ENCODE measurements at regions not wholly inside any gene's neighbourhood (a gene's known extent, or its start where the extent isn't known, plus 50 kb on each side); places are given as distances from the start of the nearest gene placed in this dataset.

DNA sequence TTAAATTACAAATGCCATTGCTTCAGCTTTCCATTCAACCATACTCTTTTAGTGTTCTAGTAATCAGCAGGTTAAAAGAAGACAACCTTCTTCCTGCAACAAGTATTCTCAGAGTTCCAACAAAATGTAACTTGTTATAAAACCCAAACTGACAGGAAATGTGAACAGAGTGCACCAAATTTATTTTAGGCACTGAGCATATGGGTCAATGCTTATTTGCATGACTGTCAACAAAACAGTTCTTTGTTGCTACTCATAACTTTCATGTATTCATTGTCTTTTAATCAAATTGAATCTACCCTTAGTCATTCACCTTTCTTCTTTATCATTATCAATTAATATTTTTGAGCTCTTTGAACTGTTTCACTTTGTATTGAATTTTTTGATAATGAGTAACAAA is 554.1 kb downstream of the DACH1 start:
- H3K4me2 ChIP-seq (ENCODE audit: low read depth, low read length, poor library complexity, severe bottlenecking) = no peak overlapping the region
- no peak overlapping the region for H3K4me3 ChIP-seq (ENCODE audit: low read length, poor library complexity, severe bottlenecking)
- no peaks in the 10 kb centered on the region for H3K27me3 ChIP-seq (ENCODE audit: insufficient read depth, low read length, poor library complexity, severe bottlenecking)
- TF ChIP-seq, protein P1, sequence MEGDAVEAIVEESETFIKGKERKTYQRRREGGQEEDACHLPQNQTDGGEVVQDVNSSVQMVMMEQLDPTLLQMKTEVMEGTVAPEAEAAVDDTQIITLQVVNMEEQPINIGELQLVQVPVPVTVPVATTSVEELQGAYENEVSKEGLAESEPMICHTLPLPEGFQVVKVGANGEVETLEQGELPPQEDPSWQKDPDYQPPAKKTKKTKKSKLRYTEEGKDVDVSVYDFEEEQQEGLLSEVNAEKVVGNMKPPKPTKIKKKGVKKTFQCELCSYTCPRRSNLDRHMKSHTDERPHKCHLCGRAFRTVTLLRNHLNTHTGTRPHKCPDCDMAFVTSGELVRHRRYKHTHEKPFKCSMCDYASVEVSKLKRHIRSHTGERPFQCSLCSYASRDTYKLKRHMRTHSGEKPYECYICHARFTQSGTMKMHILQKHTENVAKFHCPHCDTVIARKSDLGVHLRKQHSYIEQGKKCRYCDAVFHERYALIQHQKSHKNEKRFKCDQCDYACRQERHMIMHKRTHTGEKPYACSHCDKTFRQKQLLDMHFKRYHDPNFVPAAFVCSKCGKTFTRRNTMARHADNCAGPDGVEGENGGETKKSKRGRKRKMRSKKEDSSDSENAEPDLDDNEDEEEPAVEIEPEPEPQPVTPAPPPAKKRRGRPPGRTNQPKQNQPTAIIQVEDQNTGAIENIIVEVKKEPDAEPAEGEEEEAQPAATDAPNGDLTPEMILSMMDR (conservative IDR thresholded peaks at IDR 0.05; ENCODE audit: low read length) = no peak
- TF ChIP-seq EZH2phosphoT487 (IDR thresholded peaks at IDR 0.05; ENCODE audit: borderline replicate concordance) = no peak
- H4K20me1 ChIP-seq (ENCODE audit: insufficient read depth, low read length, poor library complexity, severe bottlenecking) = no peaks in the 10 kb centered on the region
- no peak overlapping the region for H2AFZ ChIP-seq (ENCODE audit: low read length)
- no peaks in the 10 kb centered on the region for H3F3A ChIP-seq (ENCODE audit: low read depth)
- no peaks in the 10 kb centered on the region for H3K4me1 ChIP-seq (ENCODE audit: insufficient read depth, low read length, poor library complexity, severe bottlenecking)
- no peaks in the 10 kb centered on the region for H3K36me3 ChIP-seq (ENCODE audit: insufficient read depth, low read length)
- H3K9me3 ChIP-seq (ENCODE audit: insufficient read depth, low read depth, low read length) = no peaks in the 10 kb centered on the region
- H3K9me2 ChIP-seq (replicated peaks; ENCODE audit: low read depth, low read length) = no peaks in the 10 kb centered on the region
- no peak overlapping the region for H3K9ac ChIP-seq (ENCODE audit: low read depth, low read length, poor library complexity, severe bottlenecking)
- no peaks in the 10 kb centered on the region for H3K79me2 ChIP-seq (ENCODE audit: insufficient read depth, low read length)

DNA sequence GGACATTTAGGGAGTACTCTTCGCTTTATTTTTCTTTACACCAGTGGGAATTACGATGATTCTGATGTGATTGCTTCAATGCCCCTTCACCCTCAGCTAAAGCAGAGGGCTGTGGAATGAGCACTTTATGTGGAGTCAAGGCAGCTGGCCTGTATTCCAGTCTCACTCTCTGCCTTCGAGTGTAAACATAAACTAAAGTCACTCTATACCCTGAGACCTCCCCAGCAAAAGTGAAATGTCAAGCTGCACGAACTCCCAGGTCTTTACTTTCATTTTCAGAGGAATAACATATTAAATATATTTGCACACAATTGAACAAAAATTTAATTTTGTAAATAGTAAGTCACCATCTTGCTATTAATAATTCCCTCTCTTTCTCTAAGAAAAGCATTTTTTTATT is 557.1 kb downstream of the DACH1 start:
- Histone ChIP-seq H3K27me3 (ENCODE audit: insufficient read depth, low read length, poor library complexity, severe bottlenecking) (no peaks in the 10 kb centered on the region), H3K9me2 (replicated peaks; ENCODE audit: low read depth, low read length) (no peaks in the 10 kb centered on the region), H3K36me3 (ENCODE audit: insufficient read depth, low read length) (no peaks in the 10 kb centered on the region), H3K9me3 (ENCODE audit: insufficient read depth, low read depth, low read length) (no peaks in the 10 kb centered on the region), H3F3A (ENCODE audit: low read depth) (no peaks in the 10 kb centered on the region), H3K4me1 (ENCODE audit: insufficient read depth, low read length, poor library complexity, severe bottlenecking) (no peaks in the 10 kb centered on the region), H3K4me3 (ENCODE audit: low read length, poor library complexity, severe bottlenecking) (no peak overlapping the region), H2AFZ (ENCODE audit: low read length) (peak overlapping the region; percentile 52; the same call in 1 of the 2 replicates), H4K20me1 (ENCODE audit: insufficient read depth, low read length, poor library complexity, severe bottlenecking) (no peaks in the 10 kb centered on the region), H3K79me2 (ENCODE audit: insufficient read depth, low read length) (no peaks in the 10 kb centered on the region), H3K4me2 (ENCODE audit: low read depth, low read length, poor library complexity, severe bottlenecking) (no peak overlapping the region), H3K9ac (ENCODE audit: low read depth, low read length, poor library complexity, severe bottlenecking) (no peak overlapping the region)
- TF ChIP-seq, protein P1 (conservative IDR thresholded peaks at IDR 0.05; ENCODE audit: low read length) = no peak
- no peak for TF ChIP-seq EZH2phosphoT487 (IDR thresholded peaks at IDR 0.05; ENCODE audit: borderline replicate concordance)

DNA sequence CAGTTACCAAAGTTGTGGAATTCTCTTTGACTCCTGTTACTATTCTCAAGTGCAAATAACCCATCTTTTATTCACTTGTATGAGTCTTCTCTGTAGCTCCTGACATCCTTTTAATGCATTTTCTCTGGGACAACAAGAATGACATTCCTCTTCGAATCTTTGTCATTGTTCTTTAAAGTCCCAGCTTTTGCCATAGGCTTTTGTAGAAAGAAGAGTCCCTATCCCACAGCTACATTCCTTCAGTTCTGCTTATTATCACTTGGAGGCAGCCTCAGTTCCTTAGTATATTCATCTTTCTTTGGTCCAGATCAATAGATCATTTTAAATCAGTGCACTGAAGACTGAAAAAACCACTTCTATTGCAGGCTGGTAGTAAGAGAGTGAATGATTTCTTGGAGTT is 560.2 kb downstream of the DACH1 start:
- Histone ChIP-seq H3K9me3 (ENCODE audit: insufficient read depth, low read depth, low read length) (no peaks in the 10 kb centered on the region), H3K9me2 (replicated peaks; ENCODE audit: low read depth, low read length) (no peaks in the 10 kb centered on the region), H3K27me3 (ENCODE audit: insufficient read depth, low read length, poor library complexity, severe bottlenecking) (no peaks in the 10 kb centered on the region), H3K4me3 (ENCODE audit: low read length, poor library complexity, severe bottlenecking) (no peak overlapping the region), H3K36me3 (ENCODE audit: insufficient read depth, low read length) (no peaks in the 10 kb centered on the region), H3F3A (ENCODE audit: low read depth) (no peaks in the 10 kb centered on the region), H3K79me2 (ENCODE audit: insufficient read depth, low read length) (no peaks in the 10 kb centered on the region), H4K20me1 (ENCODE audit: insufficient read depth, low read length, poor library complexity, severe bottlenecking) (no peaks in the 10 kb centered on the region), H3K4me2 (ENCODE audit: low read depth, low read length, poor library complexity, severe bottlenecking) (no peak overlapping the region), H2AFZ (ENCODE audit: low read length) (no peak overlapping the region), H3K4me1 (ENCODE audit: insufficient read depth, low read length, poor library complexity, severe bottlenecking) (no peaks in the 10 kb centered on the region), H3K9ac (ENCODE audit: low read depth, low read length, poor library complexity, severe bottlenecking) (no peak overlapping the region)
- TF ChIP-seq, protein P1 (conservative IDR thresholded peaks at IDR 0.05; ENCODE audit: low read length) = no peak
- TF ChIP-seq EZH2phosphoT487 (IDR thresholded peaks at IDR 0.05; ENCODE audit: borderline replicate concordance) = no peak

Data from Loucy (cell line).